Neural crest cell (in vitro differentiated cells): ENCODE measurements at regions not wholly inside any gene's neighbourhood (a gene's known extent, or its start where the extent isn't known, plus 50 kb on each side); places are given as distances from the start of the nearest gene placed in this dataset.
"Not testable (repeated sequence)": the region's sequence is repeated elsewhere in the genome, so short reads cannot be mapped to it uniquely, and the experiment has no call there.

Experiments
- DNase-seq: peaks from one replicate; pipeline ENCODE4 v3.0.0; 2021; ENCODE audit warnings: low read depth, mixed read lengths, low spot score
- H3K27ac Mint-ChIP-seq: one replicate; pipeline ENCODE4 v1.8.0; 2021; ENCODE audit warnings: mild to moderate bottlenecking, mixed read lengths; ENCODE audit not compliant: unreplicated experiment
- H3K27me3 Mint-ChIP-seq: 2 replicates; pipeline ENCODE4 v1.8.0; 2021; ENCODE audit warnings: low read depth, mild to moderate bottlenecking, mixed read lengths
- H3K36me3 Mint-ChIP-seq: 2 replicates; pipeline ENCODE4 v1.8.0; 2021; ENCODE audit warnings: low read depth, mild to moderate bottlenecking, mixed read lengths
- H3K4me1 Mint-ChIP-seq: 2 replicates; pipeline ENCODE4 v1.8.0; 2021; ENCODE audit warnings: mixed read lengths
- H3K4me3 Mint-ChIP-seq: one replicate; pipeline ENCODE4 v1.8.0; 2021; ENCODE audit warnings: mild to moderate bottlenecking, mixed read lengths
- H3K9me3 Mint-ChIP-seq: 2 replicates; pipeline ENCODE4 v1.8.0; 2021; ENCODE audit warnings: mixed read lengths
- CTCF ChIP-seq: fragments of 200-600 bp; sonication (generic); conservative IDR thresholded peaks from 2 replicates; pipeline ENCODE4 v1.5.0; 2021; ENCODE audit warnings: antibody characterized with exemption, mild to moderate bottlenecking

GRCh38 chr5:123943151-123943550 is 431.2 kb downstream of the CSNK1G3 start:
- DNase-seq = no peak
- no peaks in the 10 kb centered on the region for H3K27me3 Mint-ChIP-seq
- TF ChIP-seq CTCF = no peak
- H3K27ac Mint-ChIP-seq = no peak overlapping the region
- H3K4me1 Mint-ChIP-seq = no peaks in the 10 kb centered on the region
- peaks cover 17% of the 10 kb centered on the region for H3K9me3 Mint-ChIP-seq
- H3K36me3 Mint-ChIP-seq = peaks cover 22% of the 10 kb centered on the region
- H3K4me3 Mint-ChIP-seq = no peak overlapping the region

- H3K27ac Mint-ChIP-seq = no peak overlapping the region
- H3K4me1 Mint-ChIP-seq = no peaks in the 10 kb centered on the region
- TF ChIP-seq CTCF = no peak
- no peak overlapping the region for H3K4me3 Mint-ChIP-seq
- H3K36me3 Mint-ChIP-seq = peaks cover 35% of the 10 kb centered on the region
- no peaks in the 10 kb centered on the region for H3K27me3 Mint-ChIP-seq
- peaks cover 27% of the 10 kb centered on the region for H3K9me3 Mint-ChIP-seq
- no peak for DNase-seq
Measured at GRCh38 chr5:123940416-123940815, 428.4 kb downstream of the CSNK1G3 start.

GRCh38 chr5:123937230-123937629 is 425.3 kb downstream of the CSNK1G3 start:
- H3K27me3 Mint-ChIP-seq = no peaks in the 10 kb centered on the region
- no peak overlapping the region for H3K27ac Mint-ChIP-seq
- peaks cover 31% of the 10 kb centered on the region for H3K36me3 Mint-ChIP-seq
- H3K4me1 Mint-ChIP-seq = no peaks in the 10 kb centered on the region
- H3K4me3 Mint-ChIP-seq = no peak overlapping the region
- peaks cover 24% of the 10 kb centered on the region for H3K9me3 Mint-ChIP-seq
- TF ChIP-seq CTCF = peak; percentile 51
- no peak for DNase-seq

- DNase-seq = no peak
- TF ChIP-seq CTCF = no peak
- no peaks in the 10 kb centered on the region for H3K4me1 Mint-ChIP-seq
- no peak overlapping the region for H3K27ac Mint-ChIP-seq
- peaks cover 28% of the 10 kb centered on the region for H3K36me3 Mint-ChIP-seq
- no peak overlapping the region for H3K4me3 Mint-ChIP-seq
- peaks cover 21% of the 10 kb centered on the region for H3K9me3 Mint-ChIP-seq
- H3K27me3 Mint-ChIP-seq = no peaks in the 10 kb centered on the region
Measured at GRCh38 chr5:123936548-123936947, 424.6 kb downstream of the CSNK1G3 start.

GRCh38 chr5:123933812-123934211 is 421.8 kb downstream of the CSNK1G3 start:
- H3K4me3 Mint-ChIP-seq, DNase-seq, H3K27me3 Mint-ChIP-seq, H3K4me1 Mint-ChIP-seq: not testable (repeated sequence)
- H3K36me3 Mint-ChIP-seq = peaks cover 19% of the 10 kb centered on the region
- peaks cover 16% of the 10 kb centered on the region for H3K9me3 Mint-ChIP-seq
- H3K27ac Mint-ChIP-seq = peak overlapping the region; percentile 50

- Mint-ChIP-seq H3K27me3 (no peaks in the 10 kb centered on the region), H3K4me1 (no peaks in the 10 kb centered on the region), H3K27ac (no peak overlapping the region), H3K36me3 (peaks cover 8% of the 10 kb centered on the region), H3K9me3 (peaks cover 6% of the 10 kb centered on the region), H3K4me3 (no peak overlapping the region)
- no peak for TF ChIP-seq CTCF
- DNase-seq = no peak
Measured at GRCh38 chr5:123929055-123929474, 417.1 kb downstream of the CSNK1G3 start.
